ENCODE measurements at regions not wholly inside any gene's neighbourhood (a gene's known extent, or its start where the extent isn't known, plus 50 kb on each side); places are given as distances from the start of the nearest gene placed in this dataset.

DNA sequence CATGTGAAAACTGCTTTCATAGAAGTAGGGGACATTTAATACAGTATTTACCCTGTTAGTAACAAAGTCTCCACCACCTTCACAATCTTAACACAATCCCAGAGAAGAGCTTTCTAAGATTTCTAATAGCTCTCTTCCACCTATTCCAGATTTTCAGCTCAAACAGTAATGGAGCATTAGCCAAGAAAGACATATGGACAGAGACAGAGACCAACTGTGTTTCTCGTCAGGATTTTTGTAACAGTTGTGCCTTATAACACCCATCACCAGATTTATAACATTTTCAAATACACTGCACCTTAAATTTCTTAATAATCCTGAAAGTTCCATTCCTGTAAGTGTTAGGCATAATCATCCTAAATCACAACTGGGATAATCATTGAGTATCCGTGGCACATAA, 321.2 kb upstream of the TMTC1 start:
- TF ChIP-seq, protein P1, sequence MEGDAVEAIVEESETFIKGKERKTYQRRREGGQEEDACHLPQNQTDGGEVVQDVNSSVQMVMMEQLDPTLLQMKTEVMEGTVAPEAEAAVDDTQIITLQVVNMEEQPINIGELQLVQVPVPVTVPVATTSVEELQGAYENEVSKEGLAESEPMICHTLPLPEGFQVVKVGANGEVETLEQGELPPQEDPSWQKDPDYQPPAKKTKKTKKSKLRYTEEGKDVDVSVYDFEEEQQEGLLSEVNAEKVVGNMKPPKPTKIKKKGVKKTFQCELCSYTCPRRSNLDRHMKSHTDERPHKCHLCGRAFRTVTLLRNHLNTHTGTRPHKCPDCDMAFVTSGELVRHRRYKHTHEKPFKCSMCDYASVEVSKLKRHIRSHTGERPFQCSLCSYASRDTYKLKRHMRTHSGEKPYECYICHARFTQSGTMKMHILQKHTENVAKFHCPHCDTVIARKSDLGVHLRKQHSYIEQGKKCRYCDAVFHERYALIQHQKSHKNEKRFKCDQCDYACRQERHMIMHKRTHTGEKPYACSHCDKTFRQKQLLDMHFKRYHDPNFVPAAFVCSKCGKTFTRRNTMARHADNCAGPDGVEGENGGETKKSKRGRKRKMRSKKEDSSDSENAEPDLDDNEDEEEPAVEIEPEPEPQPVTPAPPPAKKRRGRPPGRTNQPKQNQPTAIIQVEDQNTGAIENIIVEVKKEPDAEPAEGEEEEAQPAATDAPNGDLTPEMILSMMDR (optimal IDR thresholded peaks at IDR 0.05 in 1 of 3, IDR thresholded peaks at IDR 0.05 in 1 of 3, conservative IDR thresholded peaks at IDR 0.05 in 1 of 3; ENCODE audit: extremely low read depth in 1 of 3, insufficient read depth in 2 of 3, low read length in 3 of 3), result no peak
- TF ChIP-seq EZH2 (IDR thresholded peaks at IDR 0.05; ENCODE audit: low read length), result no peak

Measured in keratinocyte (primary cell).